D721Med (cell line): ENCODE measurements at regions not wholly inside any gene's neighbourhood (a gene's known extent, or its start where the extent isn't known, plus 50 kb on each side); places are given as distances from the start of the nearest gene placed in this dataset.
"Not testable (repeated sequence)": the region's sequence is repeated elsewhere in the genome, so short reads cannot be mapped to it uniquely, and the experiment has no call there.

Experiments
- DNase-seq: peaks from one replicate; pipeline ENCODE4 v3.0.0; 2011; ENCODE audit warnings: low spot score; ENCODE audit not compliant: insufficient read length
- FAIRE-seq: peaks from 2 replicates; lab custom pipeline; 2011; peaks lifted over from hg19 to GRCh38; lab: Jason Lieb, UNC
- TF ChIP-seq, protein P1 (sequence below): IDR thresholded peaks from 2 replicates; pipeline ENCODE4 v1.5.1; 2012; ENCODE audit warnings: mild to moderate bottlenecking, control low read depth; ENCODE audit not compliant: insufficient read depth; ENCODE audit errors: missing control alignments

DNA sequence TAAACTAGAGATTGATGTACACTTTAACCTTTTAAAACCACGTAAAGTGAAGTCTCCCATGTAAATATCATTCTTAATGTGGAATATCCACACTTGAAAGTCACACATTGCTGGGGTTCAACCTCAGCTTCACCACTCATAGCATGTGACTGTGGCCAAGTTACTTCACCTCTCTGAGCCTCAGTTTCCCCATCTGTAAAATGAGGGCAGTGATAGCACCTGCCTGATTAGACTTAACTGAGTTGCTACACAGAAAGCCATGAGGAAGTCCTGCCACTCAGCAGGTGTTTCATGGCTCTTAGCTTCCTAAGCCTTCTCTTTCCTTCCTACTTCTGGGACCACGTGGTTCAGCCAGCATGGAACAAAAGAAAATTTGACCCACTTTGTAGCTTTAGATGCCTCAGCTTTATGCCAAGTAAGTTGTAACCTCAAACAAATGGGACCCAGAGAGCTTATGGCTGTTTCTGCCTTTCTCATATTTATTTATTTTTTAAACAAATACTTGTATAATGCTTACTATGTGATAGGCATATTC is 277.3 kb upstream of the KLF3 start:
- no peak for DNase-seq
- no peak for FAIRE-seq
- TF ChIP-seq, protein P1, sequence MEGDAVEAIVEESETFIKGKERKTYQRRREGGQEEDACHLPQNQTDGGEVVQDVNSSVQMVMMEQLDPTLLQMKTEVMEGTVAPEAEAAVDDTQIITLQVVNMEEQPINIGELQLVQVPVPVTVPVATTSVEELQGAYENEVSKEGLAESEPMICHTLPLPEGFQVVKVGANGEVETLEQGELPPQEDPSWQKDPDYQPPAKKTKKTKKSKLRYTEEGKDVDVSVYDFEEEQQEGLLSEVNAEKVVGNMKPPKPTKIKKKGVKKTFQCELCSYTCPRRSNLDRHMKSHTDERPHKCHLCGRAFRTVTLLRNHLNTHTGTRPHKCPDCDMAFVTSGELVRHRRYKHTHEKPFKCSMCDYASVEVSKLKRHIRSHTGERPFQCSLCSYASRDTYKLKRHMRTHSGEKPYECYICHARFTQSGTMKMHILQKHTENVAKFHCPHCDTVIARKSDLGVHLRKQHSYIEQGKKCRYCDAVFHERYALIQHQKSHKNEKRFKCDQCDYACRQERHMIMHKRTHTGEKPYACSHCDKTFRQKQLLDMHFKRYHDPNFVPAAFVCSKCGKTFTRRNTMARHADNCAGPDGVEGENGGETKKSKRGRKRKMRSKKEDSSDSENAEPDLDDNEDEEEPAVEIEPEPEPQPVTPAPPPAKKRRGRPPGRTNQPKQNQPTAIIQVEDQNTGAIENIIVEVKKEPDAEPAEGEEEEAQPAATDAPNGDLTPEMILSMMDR: no peak

DNA sequence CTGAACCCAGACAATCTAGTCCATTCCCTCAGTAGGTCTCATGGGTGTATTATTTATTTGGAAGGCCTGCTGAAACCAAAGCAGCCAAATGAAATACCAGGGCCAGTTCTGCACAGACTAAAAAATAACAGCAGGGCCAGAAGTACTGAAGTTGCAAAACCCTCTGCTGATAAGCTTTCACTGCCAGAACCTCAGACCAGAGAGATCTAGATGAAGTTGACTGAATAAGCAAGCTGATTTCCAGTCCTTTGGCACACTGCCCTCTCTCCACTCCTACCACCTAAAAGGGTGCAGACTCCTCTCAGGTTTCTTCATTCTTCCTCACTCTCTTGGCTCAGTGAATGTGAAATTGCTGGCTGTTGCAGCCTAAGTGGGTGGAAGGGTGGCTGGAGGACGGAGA is 276.7 kb upstream of the KLF3 start:
- TF ChIP-seq, protein P1: no peak
- DNase-seq (no peak), FAIRE-seq (no peak)

DNA sequence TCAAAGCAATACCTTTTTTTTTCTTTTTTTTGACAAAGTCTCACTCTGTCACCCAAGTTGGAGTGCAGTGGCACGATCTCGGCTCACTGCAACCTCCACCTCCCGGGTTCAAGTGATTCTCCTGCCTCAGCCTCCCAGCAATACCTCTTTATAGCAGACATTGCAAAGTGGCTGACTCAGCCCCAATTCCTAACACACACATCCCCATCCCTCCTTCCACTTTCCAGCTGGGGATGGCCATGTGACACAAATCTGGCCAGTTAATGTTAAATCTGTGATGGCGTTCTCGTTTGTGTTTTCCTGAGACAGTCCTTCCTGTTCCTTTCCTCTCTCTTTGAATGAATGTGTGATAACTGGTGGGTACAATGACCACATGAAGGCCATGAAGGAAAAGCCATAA is 276.2 kb upstream of the KLF3 start:
- DNase-seq: no peak
- no peak for FAIRE-seq
- TF ChIP-seq, protein P1: no peak

GRCh38 chr4:38388907-38389306 is 275.1 kb upstream of the KLF3 start:
- FAIRE-seq, DNase-seq: not testable (repeated sequence)

DNA sequence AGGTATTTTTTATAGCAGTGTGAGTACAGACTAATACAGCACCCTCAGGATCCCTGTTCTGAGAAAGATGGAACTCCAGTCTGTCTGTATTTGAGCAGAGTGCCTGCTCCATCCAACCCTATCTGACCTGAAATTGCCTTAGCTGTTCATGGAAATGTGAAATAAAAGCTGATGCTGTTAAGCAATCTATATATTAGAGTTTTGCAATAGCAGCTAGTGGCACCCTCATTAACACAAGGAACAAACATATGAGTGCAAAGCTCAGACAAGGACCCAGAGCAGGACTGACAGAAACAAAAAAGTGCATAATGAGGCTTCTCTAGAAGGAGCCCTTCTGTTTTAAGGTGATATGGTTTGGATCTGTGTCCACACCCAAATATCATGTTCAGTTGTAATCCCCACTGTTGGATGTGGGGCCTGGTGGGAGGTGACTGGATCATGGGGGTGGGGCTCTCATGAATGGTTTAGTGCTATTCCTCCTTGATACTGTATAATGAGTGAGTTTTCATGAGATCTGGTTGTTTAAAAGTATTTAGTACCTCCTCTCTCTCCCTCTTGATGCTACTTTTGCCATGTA is 272.9 kb upstream of the KLF3 start:
- FAIRE-seq (no peak), DNase-seq (no peak)
- TF ChIP-seq, protein P1: no peak

- DNase-seq (no peak), FAIRE-seq (no peak)
- TF ChIP-seq, protein P1: no peak
These were observed 271.7 kb upstream of the KLF3 start for GRCh38 chr4:38392223-38392855.

DNA sequence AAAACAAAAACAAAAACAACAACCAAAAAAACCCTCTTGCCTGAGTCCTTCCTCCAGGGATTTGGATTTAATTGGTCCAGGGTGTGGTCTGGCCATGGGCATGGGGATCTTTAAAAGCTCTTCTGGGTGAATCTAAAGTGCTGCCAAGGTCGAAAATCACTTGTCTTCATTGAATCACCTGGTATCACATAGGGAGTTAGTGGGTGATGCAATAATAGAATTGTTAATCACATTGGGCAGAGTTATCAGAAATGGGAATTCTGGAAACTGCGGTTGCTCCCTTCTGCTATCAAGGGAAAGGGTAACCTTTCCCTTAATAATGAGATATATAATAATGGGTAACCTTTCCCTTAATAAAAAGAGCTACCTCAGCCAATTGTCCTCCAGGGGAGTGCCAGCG is 267.9 kb upstream of the KLF3 start:
- DNase-seq: no peak
- FAIRE-seq: no peak
- TF ChIP-seq, protein P1: no peak
